NOMO-1 treated with DMSO at 0.1 percent for 48 hours (cell line): ENCODE measurements at regions not wholly inside any gene's neighbourhood (a gene's known extent, or its start where the extent isn't known, plus 50 kb on each side); places are given as distances from the start of the nearest gene placed in this dataset.
"Not testable (repeated sequence)": the region's sequence is repeated elsewhere in the genome, so short reads cannot be mapped to it uniquely, and the experiment has no call there.

Experiments used
- DNase-seq: peaks from one replicate; lab custom pipeline; 2025; ENCODE audit not compliant: unreplicated experiment; lab: John Stamatoyannopoulos, UW

GRCh38 chr5:101664071-101664791 lies 631.9 kb downstream of the SLCO4C1 start:
- DNase-seq = peak; percentile 30

- DNase-seq = peak; percentile 47
Measured at GRCh38 chr5:101663543-101663942, 632.5 kb downstream of the SLCO4C1 start.

GRCh38 chr5:101662263-101662662 lies 633.8 kb downstream of the SLCO4C1 start:
- DNase-seq = no peak

- no peak for DNase-seq
Measured at GRCh38 chr5:101658433-101658832, 637.7 kb downstream of the SLCO4C1 start.

GRCh38 chr5:101653996-101654395 lies 642.1 kb downstream of the SLCO4C1 start:
- DNase-seq = no peak

- DNase-seq = no peak
Measured at GRCh38 chr5:101647861-101648260, 648.2 kb downstream of the SLCO4C1 start.

GRCh38 chr5:101643794-101644193 lies 652.3 kb downstream of the SLCO4C1 start:
- no peak for DNase-seq

GRCh38 chr5:101637599-101637998 lies 658.5 kb downstream of the SLCO4C1 start:
- no peak for DNase-seq

- DNase-seq = not testable (repeated sequence)
Measured at GRCh38 chr5:101627770-101628169, 668.3 kb downstream of the SLCO4C1 start.

- DNase-seq = no peak
Measured at GRCh38 chr5:101626572-101626971, 669.5 kb downstream of the SLCO4C1 start.

GRCh38 chr5:101611039-101611438 lies 685.0 kb downstream of the SLCO4C1 start:
- no peak for DNase-seq

- no peak for DNase-seq
Measured at GRCh38 chr5:101608322-101608721, 687.8 kb downstream of the SLCO4C1 start.

GRCh38 chr5:101605700-101606099 lies 690.4 kb downstream of the SLCO4C1 start:
- peak; percentile 38 for DNase-seq

GRCh38 chr5:101600614-101601013 lies 695.5 kb downstream of the SLCO4C1 start:
- no peak for DNase-seq

- DNase-seq = peak; percentile 11
Measured at GRCh38 chr5:101590384-101590783, 687.3 kb upstream of the ST8SIA4 start.

GRCh38 chr5:101585366-101585765 lies 682.3 kb upstream of the ST8SIA4 start:
- DNase-seq = no peak

- DNase-seq = no peak
Measured at GRCh38 chr5:101580591-101580990, 677.5 kb upstream of the ST8SIA4 start.

GRCh38 chr5:101574017-101574416 lies 670.9 kb upstream of the ST8SIA4 start:
- no peak for DNase-seq

GRCh38 chr5:101561018-101561417 lies 657.9 kb upstream of the ST8SIA4 start:
- DNase-seq = no peak

GRCh38 chr5:101543780-101544179 lies 640.7 kb upstream of the ST8SIA4 start:
- DNase-seq = no peak

GRCh38 chr5:101539315-101539714 lies 636.2 kb upstream of the ST8SIA4 start:
- DNase-seq = no peak

GRCh38 chr5:101535626-101536025 lies 632.5 kb upstream of the ST8SIA4 start:
- DNase-seq = no peak

- DNase-seq = no peak
Measured at GRCh38 chr5:101534491-101535110, 631.5 kb upstream of the ST8SIA4 start.
